Endothelial cell of umbilical vein (primary cell): ENCODE measurements at regions not wholly inside any gene's neighbourhood (a gene's known extent, or its start where the extent isn't known, plus 50 kb on each side); places are given as distances from the start of the nearest gene placed in this dataset.

ENCODE experiments used
- POLR2A ChIP-seq: IDR thresholded peaks from 2 replicates; pipeline ENCODE4 v1.6.1; 2012; ENCODE audit warnings: low read depth, mild to moderate bottlenecking, control low read depth, low read length
- TF ChIP-seq, protein P1 (sequence below), 2 donors: IDR thresholded peaks; 1 replicate in 1 of 2; 2 replicates in 1 of 2; pipeline ENCODE4 v1.5.1; 2011; ENCODE audit warnings: low read length in 2 of 2, mild to moderate bottlenecking in 2 of 2, moderate library complexity in 2 of 2, control low read depth in 1 of 2, inconsistent platforms in 1 of 2, low read depth in 1 of 2; ENCODE audit not compliant: insufficient read depth in 1 of 2; ENCODE audit errors: extremely low read depth in 1 of 2

DNA sequence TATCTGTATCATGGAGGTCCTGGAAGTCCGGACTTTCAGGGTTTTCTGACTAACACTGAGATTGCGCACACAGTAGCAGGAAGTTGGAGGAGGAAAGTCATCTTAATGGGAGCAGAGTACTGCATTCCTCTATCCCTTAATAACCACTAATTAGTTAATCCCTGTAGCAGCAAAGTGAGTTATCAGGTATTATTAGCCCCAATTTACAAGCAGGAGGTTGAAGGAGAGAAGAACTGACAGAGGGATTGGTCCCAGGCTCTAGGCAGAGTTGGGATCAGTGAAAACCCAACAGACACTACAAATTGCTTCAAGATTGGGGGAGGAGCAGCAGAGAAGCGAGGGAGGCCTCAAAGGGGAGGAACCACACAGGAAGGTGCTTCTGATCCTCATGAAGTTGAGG lies 74.5 kb upstream of the XPA start:
- TF ChIP-seq, protein P1, sequence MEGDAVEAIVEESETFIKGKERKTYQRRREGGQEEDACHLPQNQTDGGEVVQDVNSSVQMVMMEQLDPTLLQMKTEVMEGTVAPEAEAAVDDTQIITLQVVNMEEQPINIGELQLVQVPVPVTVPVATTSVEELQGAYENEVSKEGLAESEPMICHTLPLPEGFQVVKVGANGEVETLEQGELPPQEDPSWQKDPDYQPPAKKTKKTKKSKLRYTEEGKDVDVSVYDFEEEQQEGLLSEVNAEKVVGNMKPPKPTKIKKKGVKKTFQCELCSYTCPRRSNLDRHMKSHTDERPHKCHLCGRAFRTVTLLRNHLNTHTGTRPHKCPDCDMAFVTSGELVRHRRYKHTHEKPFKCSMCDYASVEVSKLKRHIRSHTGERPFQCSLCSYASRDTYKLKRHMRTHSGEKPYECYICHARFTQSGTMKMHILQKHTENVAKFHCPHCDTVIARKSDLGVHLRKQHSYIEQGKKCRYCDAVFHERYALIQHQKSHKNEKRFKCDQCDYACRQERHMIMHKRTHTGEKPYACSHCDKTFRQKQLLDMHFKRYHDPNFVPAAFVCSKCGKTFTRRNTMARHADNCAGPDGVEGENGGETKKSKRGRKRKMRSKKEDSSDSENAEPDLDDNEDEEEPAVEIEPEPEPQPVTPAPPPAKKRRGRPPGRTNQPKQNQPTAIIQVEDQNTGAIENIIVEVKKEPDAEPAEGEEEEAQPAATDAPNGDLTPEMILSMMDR (IDR thresholded peaks at IDR 0.05; ENCODE audit: extremely low read depth in 1 of 2, insufficient read depth in 1 of 2, low read depth in 1 of 2, low read length in 2 of 2), result no peak
- no peak for TF ChIP-seq POLR2A
